HepG2 (cell line): ENCODE measurements at regions not wholly inside any gene's neighbourhood (a gene's known extent, or its start where the extent isn't known, plus 50 kb on each side); places are given as distances from the start of the nearest gene placed in this dataset.

Experiments used
- ADNP ChIP-seq: sonication (generic); formaldehyde crosslinking; IDR thresholded peaks from 2 replicates; pipeline ENCODE4 v1.4.0; 2020; ENCODE audit warnings: missing genetic modification reagents
- ZBTB40 ChIP-seq, 2 experiments: fragments of 450-650 bp in 1 of 2; sonication (generic) in 1 of 2; formaldehyde crosslinking in 1 of 2; IDR thresholded peaks; 2 replicates each; pipeline versions ENCODE4 v1.6.1 to v1.8.0; 2016 to 2022; ENCODE audit warnings: antibody characterized with exemption in 1 of 2, mild to moderate bottlenecking in 1 of 2, missing genetic modification reagents in 1 of 2
- ZNF740 ChIP-seq: sonication (generic); formaldehyde crosslinking; IDR thresholded peaks from 2 replicates; pipeline ENCODE4 v1.4.0; 2020; ENCODE audit warnings: missing genetic modification reagents

- TF ChIP-seq ADNP (CRISPR knock-in tag) (no peak), ZNF740 (CRISPR knock-in tag) (no peak), ZBTB40 (IDR thresholded peaks at IDR 0.05) (no peak), ZBTB40 (CRISPR knock-in tag; IDR thresholded peaks at IDR 0.05) (no peak)
These were observed 323.8 kb upstream of the SYT1 start (continued) for GRCh38 chr12:78540606-78541336.
